ENCODE measurements at regions not wholly inside any gene's neighbourhood (a gene's known extent, or its start where the extent isn't known, plus 50 kb on each side); places are given as distances from the start of the nearest gene placed in this dataset.

DNA sequence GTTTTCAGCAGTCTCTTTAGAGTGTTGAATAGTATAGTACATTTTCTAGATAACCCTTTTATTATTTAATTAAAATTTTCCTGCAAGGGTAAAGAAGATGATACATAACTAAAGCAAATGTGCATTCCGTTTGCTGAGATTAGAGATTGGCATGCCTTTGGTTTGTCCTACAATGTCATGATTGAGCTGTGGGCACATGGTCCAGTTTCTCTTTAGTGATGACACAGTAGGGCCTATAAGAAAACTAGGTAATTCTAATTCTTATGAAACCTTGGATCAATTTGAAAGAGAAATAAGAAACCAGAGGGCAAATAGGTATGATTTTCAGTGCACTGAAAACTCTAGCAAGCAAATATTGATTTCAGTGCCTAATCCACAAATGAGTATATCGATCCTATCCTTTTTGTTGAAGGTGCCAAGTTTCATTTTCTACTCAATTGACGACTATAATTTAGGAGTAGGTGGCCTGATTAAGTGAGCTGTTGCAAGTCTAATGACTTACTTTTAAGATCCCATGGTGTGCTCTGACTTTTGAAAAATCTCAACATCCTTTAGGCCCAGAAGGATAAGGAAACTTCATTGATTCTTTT, 128.0 kb upstream of the KCNK1 start:
- Histone ChIP-seq H3K9me3 (peaks cover 0 to 6% of the 10 kb centered on the region in 2 donors), H3K36me3 (no peaks in the 10 kb centered on the region), H3K4me3 (no peak overlapping the region), H3K27me3 (no peaks in the 10 kb centered on the region), H3K27ac (no peak overlapping the region), H3K4me1 (no peaks in the 10 kb centered on the region)
- no peak for DNase-seq (ENCODE audit: low spot score)
- TF ChIP-seq, protein P1, sequence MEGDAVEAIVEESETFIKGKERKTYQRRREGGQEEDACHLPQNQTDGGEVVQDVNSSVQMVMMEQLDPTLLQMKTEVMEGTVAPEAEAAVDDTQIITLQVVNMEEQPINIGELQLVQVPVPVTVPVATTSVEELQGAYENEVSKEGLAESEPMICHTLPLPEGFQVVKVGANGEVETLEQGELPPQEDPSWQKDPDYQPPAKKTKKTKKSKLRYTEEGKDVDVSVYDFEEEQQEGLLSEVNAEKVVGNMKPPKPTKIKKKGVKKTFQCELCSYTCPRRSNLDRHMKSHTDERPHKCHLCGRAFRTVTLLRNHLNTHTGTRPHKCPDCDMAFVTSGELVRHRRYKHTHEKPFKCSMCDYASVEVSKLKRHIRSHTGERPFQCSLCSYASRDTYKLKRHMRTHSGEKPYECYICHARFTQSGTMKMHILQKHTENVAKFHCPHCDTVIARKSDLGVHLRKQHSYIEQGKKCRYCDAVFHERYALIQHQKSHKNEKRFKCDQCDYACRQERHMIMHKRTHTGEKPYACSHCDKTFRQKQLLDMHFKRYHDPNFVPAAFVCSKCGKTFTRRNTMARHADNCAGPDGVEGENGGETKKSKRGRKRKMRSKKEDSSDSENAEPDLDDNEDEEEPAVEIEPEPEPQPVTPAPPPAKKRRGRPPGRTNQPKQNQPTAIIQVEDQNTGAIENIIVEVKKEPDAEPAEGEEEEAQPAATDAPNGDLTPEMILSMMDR (IDR thresholded peaks at IDR 0.05) = no peak

DNA sequence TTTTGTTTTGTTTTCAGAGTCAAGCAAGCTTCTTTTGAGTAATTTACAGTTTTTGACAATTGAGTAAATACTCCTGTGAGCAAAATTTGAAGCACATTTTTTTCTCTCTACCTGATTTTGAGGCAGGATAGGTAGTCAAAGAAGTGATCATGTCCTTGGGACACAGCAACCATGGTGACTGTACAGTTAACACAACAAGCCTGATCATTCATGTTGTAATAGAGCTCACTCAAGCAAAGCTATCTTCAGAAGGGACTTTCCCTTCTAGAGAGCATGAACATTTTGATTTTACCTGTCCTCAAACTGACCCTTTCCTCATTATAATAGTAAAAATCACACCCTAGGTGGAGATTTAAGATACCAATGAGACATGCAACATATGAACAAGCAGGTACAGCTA, 126.5 kb upstream of the KCNK1 start:
- TF ChIP-seq, protein P1 (IDR thresholded peaks at IDR 0.05) = no peak
- DNase-seq (ENCODE audit: low spot score) = no peak

DNA sequence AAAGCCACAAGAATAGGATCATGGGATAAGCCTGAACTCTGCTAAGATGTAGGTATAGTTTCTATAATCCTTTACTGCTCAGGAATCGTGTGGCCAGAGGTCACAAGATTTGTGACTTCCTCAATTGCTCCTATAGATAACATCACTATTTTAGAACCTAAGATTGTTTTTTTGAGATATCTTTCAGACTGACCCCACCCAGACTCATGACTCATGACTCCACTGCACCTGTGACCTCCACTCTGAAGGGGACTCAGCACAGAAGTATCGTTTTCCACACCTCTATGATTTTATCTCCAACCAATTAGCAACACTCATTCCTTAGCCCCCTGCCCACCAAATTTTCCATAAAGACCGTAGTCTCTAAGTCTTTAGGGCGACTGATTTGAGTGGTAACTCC, 124.5 kb upstream of the KCNK1 start:
- Histone ChIP-seq H3K27me3 (no peaks in the 10 kb centered on the region), H3K36me3 (no peaks in the 10 kb centered on the region), H3K9me3 (peaks cover 0 to 6% of the 10 kb centered on the region in 2 donors), H3K27ac (no peak overlapping the region), H3K4me1 (no peaks in the 10 kb centered on the region), H3K4me3 (no peak overlapping the region)
- DNase-seq (ENCODE audit: low spot score) = no peak
- TF ChIP-seq, protein P1 (IDR thresholded peaks at IDR 0.05) = no peak

More for the DNA sequence above, 126.5 kb upstream of the KCNK1 start:
- Histone ChIP-seq H3K9me3 (peaks cover 0 to 6% of the 10 kb centered on the region in 2 donors), H3K4me1 (no peaks in the 10 kb centered on the region), H3K27ac (no peak overlapping the region), H3K36me3 (no peaks in the 10 kb centered on the region), H3K27me3 (no peaks in the 10 kb centered on the region), H3K4me3 (no peak overlapping the region)

DNA sequence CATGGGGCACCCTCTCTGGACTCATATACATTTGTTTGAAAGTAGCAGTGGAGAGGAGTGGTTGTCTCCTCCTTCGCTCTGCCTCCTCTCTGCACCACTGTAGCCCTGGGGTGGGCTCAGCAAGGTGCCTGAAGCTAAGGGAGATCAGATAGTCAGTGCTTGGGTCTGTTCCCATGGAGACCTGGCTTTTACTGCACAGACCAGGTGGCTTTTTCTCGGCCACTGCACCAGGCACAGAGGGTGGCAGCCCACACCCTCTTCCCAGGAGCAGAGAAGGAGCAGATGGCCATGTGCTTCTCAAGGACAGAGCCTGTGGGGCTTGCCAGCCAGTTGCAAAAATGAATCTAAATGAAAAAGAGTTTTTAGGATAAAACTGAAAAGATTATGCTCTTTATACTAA, 123.4 kb upstream of the KCNK1 start:
- TF ChIP-seq, protein P1 (IDR thresholded peaks at IDR 0.05) = no peak
- H3K4me1 ChIP-seq = no peaks in the 10 kb centered on the region
- no peaks in the 10 kb centered on the region for H3K36me3 ChIP-seq
- no peak for DNase-seq (ENCODE audit: low spot score)
- no peak overlapping the region for H3K27ac ChIP-seq
- peaks cover 0 to 6% of the 10 kb centered on the region in 2 donors for H3K9me3 ChIP-seq
- H3K4me3 ChIP-seq = no peak overlapping the region
- H3K27me3 ChIP-seq = no peaks in the 10 kb centered on the region

DNA sequence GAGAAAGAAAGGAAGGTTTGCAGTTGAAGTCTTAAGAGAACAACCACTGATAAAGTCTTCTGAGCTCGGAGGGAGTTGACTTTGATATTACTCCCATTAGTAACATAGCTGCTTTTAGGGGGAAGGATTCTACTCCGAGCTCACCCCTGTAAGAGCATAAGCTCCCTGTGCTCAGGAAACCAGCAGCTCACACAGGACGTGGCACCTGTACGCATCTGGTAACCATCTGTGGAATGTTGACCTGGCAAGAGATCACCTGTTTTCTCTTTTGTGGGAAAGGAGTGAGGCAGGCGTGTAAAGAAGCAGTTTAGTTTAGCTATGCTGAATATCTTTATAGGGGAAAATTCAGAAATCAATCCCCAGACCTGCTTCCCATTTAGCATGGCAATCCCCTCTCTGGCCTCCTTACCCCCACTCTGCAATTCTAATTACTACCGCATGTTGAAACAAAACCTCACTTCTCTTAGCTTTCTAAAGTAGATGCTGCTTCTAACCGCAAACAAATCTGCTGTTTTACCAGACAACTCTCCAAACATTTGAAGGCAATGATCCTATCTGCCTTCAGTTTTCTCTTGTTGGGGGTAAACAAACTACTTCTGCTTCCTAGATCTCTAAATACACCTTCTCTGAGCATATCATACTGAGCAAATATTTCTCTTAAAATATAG, 121.8 kb upstream of the KCNK1 start:
- Histone ChIP-seq H3K4me1 (no peaks in the 10 kb centered on the region), H3K9me3 (peaks cover 0 to 6% of the 10 kb centered on the region in 2 donors), H3K4me3 (no peak overlapping the region), H3K27ac (no peak overlapping the region), H3K27me3 (no peaks in the 10 kb centered on the region), H3K36me3 (no peaks in the 10 kb centered on the region)
- TF ChIP-seq, protein P1 (IDR thresholded peaks at IDR 0.05) = no peak
- DNase-seq (ENCODE audit: low spot score) = no peak

Measured in right atrium auricular region (tissue), 2 donors.